DND-41 (cell line): ENCODE measurements at regions not wholly inside any gene's neighbourhood (a gene's known extent, or its start where the extent isn't known, plus 50 kb on each side); places are given as distances from the start of the nearest gene placed in this dataset.

Experiments used
- ATAC-seq: fragments of 200-7000 bp; cut with Tn5 transposase; 3 replicates; pipeline ENCODE4 v1.9.1; 2021; ENCODE audit warnings: low read depth; ENCODE audit not compliant: insufficient read depth
- DNase-seq: peaks from one replicate; pipeline ENCODE4 v3.0.0-alpha.2; 2020
- H2AFZ ChIP-seq: 2 replicates; pipeline ENCODE4 v1.6.0; 2012; ENCODE audit warnings: low read depth, low read length
- H3K27ac ChIP-seq: 2 replicates; pipeline ENCODE4 v1.5.1; 2012; ENCODE audit warnings: low read length, inconsistent platforms
- H3K27me3 ChIP-seq: fragments of 200-600 bp; sonication (generic); 2 replicates; pipeline ENCODE4 v1.6.0; 2012; ENCODE audit warnings: low read length, mild to moderate bottlenecking, inconsistent platforms; ENCODE audit not compliant: insufficient read depth, poor library complexity
- H3K36me3 ChIP-seq: 2 replicates; pipeline ENCODE4 v1.5.1; 2012; ENCODE audit warnings: low read length, inconsistent platforms; ENCODE audit not compliant: insufficient read depth
- H3K4me1 ChIP-seq: 2 replicates; pipeline ENCODE4 v1.5.1; 2012; ENCODE audit warnings: mild to moderate bottlenecking, low read length; ENCODE audit not compliant: insufficient read depth
- H3K4me2 ChIP-seq: 2 replicates; pipeline ENCODE4 v1.6.0; 2012; ENCODE audit warnings: mild to moderate bottlenecking, moderate library complexity, low read length, inconsistent platforms; ENCODE audit not compliant: insufficient read depth
- H3K4me3 ChIP-seq, 2 experiments: fragments of 200-600 bp in 1 of 2; shearing (Covaris generic) in 1 of 2; 2 replicates each; pipeline ENCODE4 v1.5.1; 2012 to 2016; ENCODE audit warnings: inconsistent platforms in 2 of 2, low read length in 2 of 2, mild to moderate bottlenecking in 2 of 2, low read depth in 1 of 2, moderate library complexity in 1 of 2
- H3K79me2 ChIP-seq: 2 replicates; pipeline ENCODE4 v1.6.0; 2012; ENCODE audit warnings: low read length, inconsistent platforms; ENCODE audit not compliant: insufficient read depth
- H3K9ac ChIP-seq: 2 replicates; pipeline ENCODE4 v1.6.0; 2012; ENCODE audit warnings: low read depth, mild to moderate bottlenecking, inconsistent platforms, low read length, moderate library complexity
- H3K9me3 ChIP-seq: 2 replicates; pipeline ENCODE4 v1.5.1; 2012; ENCODE audit warnings: low read length, moderate library complexity, mild to moderate bottlenecking, inconsistent platforms; ENCODE audit not compliant: insufficient read depth, severe bottlenecking
- H4K20me1 ChIP-seq: 2 replicates; pipeline ENCODE4 v1.6.0; 2012; ENCODE audit warnings: low read length; ENCODE audit not compliant: insufficient read depth
- CTCF ChIP-seq: IDR thresholded peaks from 2 replicates; pipeline ENCODE4 v1.5.1; 2012; ENCODE audit warnings: borderline replicate concordance, low read length, moderate library complexity, mild to moderate bottlenecking; ENCODE audit not compliant: poor library complexity, severe bottlenecking; ENCODE audit errors: extremely low read depth
- EZH2 ChIP-seq: IDR thresholded peaks from 3 replicates; pipeline ENCODE4 v1.6.1; 2012; ENCODE audit warnings: borderline replicate concordance, low read depth, mild to moderate bottlenecking, moderate library complexity, low read length, inconsistent platforms; ENCODE audit not compliant: severe bottlenecking

- DNase-seq (no peak), ATAC-seq (no peak)
- TF ChIP-seq CTCF (no peak), EZH2 (no peak)
- H2AFZ ChIP-seq, result no peak overlapping the region
- H3K9ac ChIP-seq, result no peak overlapping the region
- no peak overlapping the region for H3K4me3 ChIP-seq
- no peaks in the 10 kb centered on the region for H3K9me3 ChIP-seq
- H3K27me3 ChIP-seq, result no peaks in the 10 kb centered on the region
- H3K36me3 ChIP-seq, result no peaks in the 10 kb centered on the region
- no peak overlapping the region for H3K4me2 ChIP-seq
- H3K27ac ChIP-seq, result no peak overlapping the region
- no peaks in the 10 kb centered on the region for H4K20me1 ChIP-seq
- H3K79me2 ChIP-seq, result no peaks in the 10 kb centered on the region
- no peaks in the 10 kb centered on the region for H3K4me1 ChIP-seq
These were observed 108.8 kb upstream of the EEPD1 start for GRCh38 chr7:36044101-36044892.

DNA sequence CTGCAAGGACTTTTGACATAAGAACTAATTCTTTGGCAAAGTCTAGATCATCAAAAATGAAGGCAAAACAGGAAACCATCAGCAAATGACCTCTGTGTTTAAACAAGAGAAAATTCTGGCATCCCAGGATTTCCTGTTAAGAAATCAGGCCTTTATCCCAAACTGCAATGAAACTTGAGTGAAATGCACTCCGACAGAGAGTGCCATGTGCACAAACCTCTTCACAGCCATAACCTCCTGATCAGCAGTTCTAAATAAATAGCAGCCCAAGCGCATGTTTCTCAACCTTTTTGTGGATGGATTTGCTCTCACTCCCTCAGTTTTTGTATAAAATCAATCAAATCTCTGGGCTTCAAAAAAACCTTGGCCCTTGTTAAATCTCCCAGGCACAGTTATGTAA is 107.7 kb upstream of the EEPD1 start:
- no peak overlapping the region for H2AFZ ChIP-seq
- no peak overlapping the region for H3K4me3 ChIP-seq
- no peaks in the 10 kb centered on the region for H3K36me3 ChIP-seq
- H3K9me3 ChIP-seq, result no peaks in the 10 kb centered on the region
- H4K20me1 ChIP-seq, result no peaks in the 10 kb centered on the region
- TF ChIP-seq EZH2 (no peak), CTCF (no peak)
- H3K27me3 ChIP-seq, result no peaks in the 10 kb centered on the region
- no peak overlapping the region for H3K4me2 ChIP-seq
- DNase-seq (no peak), ATAC-seq (no peak)
- no peaks in the 10 kb centered on the region for H3K4me1 ChIP-seq
- no peak overlapping the region for H3K9ac ChIP-seq
- H3K27ac ChIP-seq, result no peak overlapping the region
- no peaks in the 10 kb centered on the region for H3K79me2 ChIP-seq

DNA sequence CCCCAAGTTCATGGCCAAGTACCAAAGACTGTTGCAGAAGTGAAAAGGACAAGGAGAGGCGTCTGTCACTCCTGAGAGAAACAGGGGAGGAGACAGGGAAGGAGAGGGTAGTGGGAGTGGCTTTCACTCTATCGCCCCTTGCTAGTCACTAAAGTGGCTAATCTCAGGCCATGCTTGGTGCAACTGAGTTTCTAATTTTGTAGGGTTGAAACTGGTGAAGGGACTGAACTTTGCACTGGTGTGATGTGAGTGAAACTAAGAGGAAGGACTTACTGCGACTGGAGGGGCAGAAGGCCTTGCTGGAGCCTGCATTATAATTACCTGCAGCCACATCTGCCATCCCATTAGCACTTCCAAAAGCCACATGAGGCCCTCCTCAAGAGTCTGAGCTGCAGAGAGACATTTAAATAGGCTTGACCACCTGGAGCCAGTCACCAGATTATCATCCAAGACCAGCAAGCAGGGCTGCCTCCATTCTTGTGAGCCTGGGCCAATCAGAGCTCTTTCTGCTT is 107.2 kb upstream of the EEPD1 start:
- no peak overlapping the region for H2AFZ ChIP-seq
- ATAC-seq, result no peak

More for the DNA sequence above, 107.2 kb upstream of the EEPD1 start:
- Histone ChIP-seq H3K79me2 (no peaks in the 10 kb centered on the region), H3K27me3 (no peaks in the 10 kb centered on the region), H4K20me1 (no peaks in the 10 kb centered on the region), H3K4me2 (no peak overlapping the region), H3K4me3 (no peak overlapping the region), H3K36me3 (no peaks in the 10 kb centered on the region), H3K4me1 (no peaks in the 10 kb centered on the region), H3K27ac (no peak overlapping the region), H3K9ac (no peak overlapping the region), H3K9me3 (no peaks in the 10 kb centered on the region)
- TF ChIP-seq EZH2 (no peak), CTCF (no peak)
- DNase-seq, result no peak
